ENCODE measurements at regions not wholly inside any gene's neighbourhood (a gene's known extent, or its start where the extent isn't known, plus 50 kb on each side); places are given as distances from the start of the nearest gene placed in this dataset.

- TF ChIP-seq POLR2A (IDR thresholded peaks at IDR 0.05; ENCODE audit: control extremely low read depth in 1 of 2, low read depth in 2 of 2, low read length in 2 of 2) (no peak), HDAC2 (IDR thresholded peaks at IDR 0.05; ENCODE audit: borderline replicate concordance in 1 of 2, low read depth in 2 of 2, low read length in 2 of 2) (no peak)
Measured at GRCh38 chr11:79829891-79830290, 389.1 kb upstream of the TENM4 start.

Measured in H1 (cell line).